IMR-90 (cell line): ENCODE measurements at regions not wholly inside any gene's neighbourhood (a gene's known extent, or its start where the extent isn't known, plus 50 kb on each side); places are given as distances from the start of the nearest gene placed in this dataset.

Experiments
- ATAC-seq: fragments of 200-7000 bp; cut with Tn5 transposase; 2 replicates; pipeline ENCODE4 v1.9.1; 2020; ENCODE audit warnings: low read depth, mild to moderate bottlenecking, moderate library complexity
- BruUV-seq: library from RNA; stranded (reverse); fragments of 400-500 nt; replicated peaks from 2 replicates; lab custom pipeline; 2021; lab: Mats Ljungman, UMichigan
- CTCF ChIA-PET: fragments of 300-600 bp; formaldehyde crosslinking; extraction: SDS; loops from one replicate; lab custom pipeline; 2021; ENCODE audit warnings: antibody characterized with exemption; lab: Yijun Ruan, JAX
- POLR2A ChIA-PET: fragments of 300-600 bp; sonication (Branson Sonifier 250); formaldehyde crosslinking; loops from one replicate; lab custom pipeline; 2022; ENCODE audit warnings: antibody characterized with exemption; ENCODE audit not compliant: unreplicated experiment; lab: Charles Lee
- DNase-seq: peaks from one replicate; pipeline ENCODE4 v3.0.0; 2013
- H2AFZ ChIP-seq: replicated peaks from 2 replicates; pipeline ENCODE3; 2013; ENCODE audit warnings: low read length, mild to moderate bottlenecking; ENCODE audit not compliant: poor library complexity
- H2AK5ac ChIP-seq: 2 replicates; pipeline ENCODE4 v1.6.1; 2013; ENCODE audit warnings: low read depth, low read length, inconsistent platforms
- H2AK9ac ChIP-seq: replicated peaks from 2 replicates; pipeline ENCODE3; 2013; ENCODE audit warnings: mild to moderate bottlenecking, low read depth, low read length, moderate library complexity; ENCODE audit not compliant: poor library complexity
- H2BK120ac ChIP-seq: 2 replicates; pipeline ENCODE4 v1.6.1; 2013; ENCODE audit warnings: low read depth, low read length, inconsistent platforms
- H2BK15ac ChIP-seq: 3 replicates; pipeline ENCODE4 v1.6.1; 2013; ENCODE audit warnings: low read depth, low read length, inconsistent platforms
- H2BK20ac ChIP-seq: 2 replicates; pipeline ENCODE4 v1.6.1; 2013; ENCODE audit warnings: low read depth, mild to moderate bottlenecking, inconsistent platforms, low read length, moderate library complexity
- H2BK5ac ChIP-seq: 2 replicates; pipeline ENCODE4 v1.6.1; 2013; ENCODE audit warnings: mild to moderate bottlenecking, low read depth, low read length, inconsistent platforms; ENCODE audit not compliant: poor library complexity, severe bottlenecking
- H3K14ac ChIP-seq: replicated peaks from 2 replicates; pipeline ENCODE4 v1.6.1; 2013; ENCODE audit warnings: low read depth, low read length, inconsistent platforms
- H3K18ac ChIP-seq: 2 replicates; pipeline ENCODE4 v1.6.1; 2013; ENCODE audit warnings: low read depth, low read length, control low read depth
- H3K23ac ChIP-seq: 2 replicates; pipeline ENCODE4 v1.6.1; 2013; ENCODE audit warnings: low read depth, low read length, inconsistent platforms
- H3K27ac ChIP-seq: 2 replicates; pipeline ENCODE4 v1.5.1; 2013; ENCODE audit warnings: mild to moderate bottlenecking, control low read depth, low read length; ENCODE audit not compliant: insufficient read depth
- H3K27me3 ChIP-seq: 2 replicates; pipeline ENCODE4 v1.6.1; 2013; ENCODE audit warnings: low read length; ENCODE audit not compliant: control insufficient read depth, insufficient read depth
- H3K36me3 ChIP-seq: 2 replicates; pipeline ENCODE4 v1.6.1; 2013; ENCODE audit warnings: low read length, mixed read lengths; ENCODE audit not compliant: control insufficient read depth, insufficient read depth
- H3K4ac ChIP-seq: 2 replicates; pipeline ENCODE4 v1.6.1; 2013; ENCODE audit warnings: low read depth, low read length, inconsistent platforms
- H3K4me1 ChIP-seq: 2 replicates; pipeline ENCODE4 v1.6.1; 2013; ENCODE audit warnings: low read length, mixed read lengths; ENCODE audit not compliant: control insufficient read depth, insufficient read depth
- H3K4me2 ChIP-seq: 2 replicates; pipeline ENCODE4 v1.6.1; 2013; ENCODE audit warnings: low read depth, mild to moderate bottlenecking, control low read depth, low read length, moderate library complexity
- H3K4me3 ChIP-seq: 2 replicates; pipeline ENCODE4 v1.5.1; 2013; ENCODE audit warnings: low read depth, mild to moderate bottlenecking, control low read depth, low read length, moderate library complexity; ENCODE audit not compliant: insufficient read depth
- H3K56ac ChIP-seq: 2 replicates; pipeline ENCODE4 v1.6.1; 2013; ENCODE audit warnings: low read length, inconsistent platforms; ENCODE audit not compliant: insufficient read depth; ENCODE audit errors: extremely low read depth
- H3K79me1 ChIP-seq, 2 experiments: 2 replicates each; pipeline ENCODE4 v1.6.1; 2013; ENCODE audit warnings: low read length in 2 of 2, inconsistent platforms in 1 of 2, low read depth in 1 of 2
- H3K9ac ChIP-seq: 2 replicates; pipeline ENCODE4 v1.6.1; 2013; ENCODE audit warnings: low read depth, low read length, control low read depth
- H3K9me1 ChIP-seq: 2 replicates; pipeline ENCODE4 v1.6.1; 2013; ENCODE audit warnings: low read length, inconsistent platforms; ENCODE audit not compliant: insufficient read depth
- H3K9me3 ChIP-seq: 2 replicates; pipeline ENCODE4 v1.6.1; 2013; ENCODE audit warnings: low read length; ENCODE audit not compliant: control insufficient read depth, insufficient read depth
- H4K20me1 ChIP-seq: 2 replicates; pipeline ENCODE4 v1.6.1; 2013; ENCODE audit warnings: low read length, inconsistent platforms; ENCODE audit not compliant: insufficient read depth
- H4K5ac ChIP-seq: 2 replicates; pipeline ENCODE4 v1.6.1; 2013; ENCODE audit warnings: mild to moderate bottlenecking, low read depth, low read length, control low read depth
- H4K8ac ChIP-seq, 2 experiments: 2 replicates each; pipeline ENCODE4 v1.6.1; 2013; ENCODE audit warnings: low read depth in 2 of 2, low read length in 2 of 2, control low read depth in 1 of 2, inconsistent platforms in 1 of 2
- H4K91ac ChIP-seq: 2 replicates; pipeline ENCODE4 v1.6.1; 2013; ENCODE audit warnings: low read depth, low read length, inconsistent platforms; ENCODE audit not compliant: insufficient read depth
- BHLHE40 ChIP-seq: fragments of 150-350 bp; IDR thresholded peaks from 2 replicates; pipeline ENCODE4 v1.6.1; 2016; ENCODE audit warnings: mild to moderate bottlenecking, low read depth, low read length
- WGBS, 2 experiments: methylation state at CpG; one replicate each; pipeline versions ENCODE4 v1.1.5 to v1.1.7; 2013; ENCODE audit warnings: missing lambda C conversion rate in 2 of 2; ENCODE audit not compliant: insufficient read length in 1 of 2; ENCODE audit errors: extremely low coverage in 2 of 2; 5-methylcytosine and 5-hydroxymethylcytosine counted together
- dilution Hi-C: fragments of 300-500 bp; cut with HindIII; formaldehyde crosslinking; loops from one replicate; pipeline ENCODE4 v1.14.3; 2018; ENCODE audit warnings: low sequenced_read_pairs; ENCODE audit not compliant: unreplicated experiment
- in situ Hi-C: fragments of 300-500 bp; cut with MboI; formaldehyde crosslinking; loops from 3 replicates; pipeline ENCODE4 v1.14.3; 2019; ENCODE audit warnings: low sequenced_read_pairs, inconsistent platforms, mixed read lengths
- intact Hi-C: fragments of 100-400 bp; cut with micrococcal nuclease; formaldehyde crosslinking; loops from 2 replicates; pipeline ENCODE4 v1.10.0; 2022

GRCh38 chr13:53822136-53822535, 793.5 kb downstream of the OLFM4 start:
- 80% methylated on average over 1 of the region's 5 CpGs; no CpG with 5 or more reads in 1 of the 2 experiments for WGBS, 2 experiments
- Histone ChIP-seq H2BK5ac (no peak overlapping the region), H4K5ac (no peak overlapping the region), H2BK120ac (no peak overlapping the region), H2AK5ac (no peak overlapping the region), H3K9me3 (peaks cover 7% of the 10 kb centered on the region; the same call in 1 of the 2 replicates), H3K4me3 (no peak overlapping the region), H3K18ac (no peak overlapping the region), H4K20me1 (no peaks in the 10 kb centered on the region), H2AK9ac (no peak overlapping the region), H3K9me1 (no peaks in the 10 kb centered on the region), H2BK15ac (no peak overlapping the region), H3K23ac (no peak overlapping the region), H3K27me3 (no peaks in the 10 kb centered on the region), H3K9ac (no peak overlapping the region), H3K14ac (no peak overlapping the region), H4K8ac (no peak overlapping the region), H3K36me3 (no peaks in the 10 kb centered on the region), H3K4ac (no peak overlapping the region), H3K56ac (no peak overlapping the region), H3K79me1 (no peaks in the 10 kb centered on the region), H3K27ac (no peak overlapping the region), H2BK20ac (no peak overlapping the region), H4K91ac (no peak overlapping the region), H2AFZ (no peak overlapping the region), H3K4me2 (no peak overlapping the region), H3K4me1 (no peaks in the 10 kb centered on the region)
- CTCF ChIA-PET: no interaction called here
- no peak for TF ChIP-seq BHLHE40
- no TSS peak for BruUV-seq
- POLR2A ChIA-PET: no interaction called here
- dilution Hi-C loops: no loop called here
- intact Hi-C loops: no loop called here
- DNase-seq (no peak), ATAC-seq (no peak)
- in situ Hi-C loops: no loop called here
